ENCODE measurements at regions not wholly inside any gene's neighbourhood (a gene's known extent, or its start where the extent isn't known, plus 50 kb on each side); places are given as distances from the start of the nearest gene placed in this dataset.

DNA sequence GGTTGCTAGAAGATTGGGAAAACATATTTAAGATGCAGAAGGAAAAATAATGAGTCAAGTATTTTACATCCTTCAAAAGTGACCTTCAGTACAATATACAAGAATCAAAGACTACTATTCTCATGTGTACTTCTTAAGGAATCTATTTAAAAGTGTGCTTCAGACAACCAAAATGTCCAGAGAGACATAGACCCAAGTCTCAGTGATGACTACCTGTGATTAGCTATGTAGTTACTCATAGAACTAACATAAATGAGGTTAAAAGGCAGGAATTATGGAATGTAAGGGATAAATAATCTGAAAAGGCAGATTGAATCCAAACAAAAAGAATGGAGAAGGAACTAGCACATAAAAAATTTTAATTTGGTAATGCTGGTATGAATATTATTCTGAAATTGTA, 634.7 kb upstream of the FAM241A start (continued):
- TF ChIP-seq EP300 (IDR thresholded peaks at IDR 0.05; ENCODE audit: borderline replicate concordance in 1 of 2, low read depth in 2 of 2, low read length in 2 of 2) (no peak), SP4 (IDR thresholded peaks at IDR 0.05; ENCODE audit: low read length) (no peak)
